ENCODE measurements at regions not wholly inside any gene's neighbourhood (a gene's known extent, or its start where the extent isn't known, plus 50 kb on each side); places are given as distances from the start of the nearest gene placed in this dataset.

DNA sequence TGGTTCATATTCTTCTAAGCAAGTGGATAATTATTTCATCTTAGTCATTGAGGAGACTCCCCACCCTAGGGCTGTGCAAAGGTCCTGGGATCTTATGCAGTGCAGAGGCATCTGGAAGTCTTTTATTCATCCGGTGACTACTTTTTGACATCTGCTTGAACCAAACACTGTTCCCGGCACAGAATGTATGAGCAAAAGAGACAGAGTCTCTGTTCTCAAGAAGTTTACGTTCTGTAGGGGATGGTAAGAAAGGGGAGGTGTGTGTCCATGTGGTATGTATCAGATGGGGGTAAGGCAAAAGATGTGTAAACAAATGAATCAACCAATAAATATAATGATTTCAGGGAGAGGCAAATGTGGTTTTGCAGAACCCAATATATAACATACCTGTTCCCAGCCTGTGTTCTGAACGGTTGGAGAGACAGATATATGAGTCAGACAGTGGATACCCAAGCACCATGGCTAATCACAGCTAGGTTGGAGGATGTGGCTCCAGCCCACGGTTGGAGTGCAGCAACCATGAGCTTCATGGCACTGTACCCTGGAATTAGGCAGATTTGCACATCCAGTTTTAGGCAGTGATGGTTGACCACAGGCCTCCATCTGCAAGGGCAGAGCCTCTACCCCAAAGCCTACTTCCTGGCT, 75.1 kb upstream of the CADM1 start:
- Histone ChIP-seq H3K4me1 (peaks cover 12% of the 10 kb centered on the region), H3K27ac (no peak overlapping the region), H3K27me3 (no peaks in the 10 kb centered on the region), H3K36me3 (ENCODE audit: low read depth, missing control alignments) (no peaks in the 10 kb centered on the region), H3K9me3 (no peaks in the 10 kb centered on the region), H3K4me3 (no peak overlapping the region)
- intact Hi-C loops (cut with DNase I; ENCODE audit: low total_unique reads): no loop called here
- WGBS, 2 donors: 71 to 89% methylated on average over 5 of the region's 5 CpGs
- DNase-seq: no peak
- no peak for TF ChIP-seq POLR2A (IDR thresholded peaks at IDR 0.05)
- TF ChIP-seq, protein P1, sequence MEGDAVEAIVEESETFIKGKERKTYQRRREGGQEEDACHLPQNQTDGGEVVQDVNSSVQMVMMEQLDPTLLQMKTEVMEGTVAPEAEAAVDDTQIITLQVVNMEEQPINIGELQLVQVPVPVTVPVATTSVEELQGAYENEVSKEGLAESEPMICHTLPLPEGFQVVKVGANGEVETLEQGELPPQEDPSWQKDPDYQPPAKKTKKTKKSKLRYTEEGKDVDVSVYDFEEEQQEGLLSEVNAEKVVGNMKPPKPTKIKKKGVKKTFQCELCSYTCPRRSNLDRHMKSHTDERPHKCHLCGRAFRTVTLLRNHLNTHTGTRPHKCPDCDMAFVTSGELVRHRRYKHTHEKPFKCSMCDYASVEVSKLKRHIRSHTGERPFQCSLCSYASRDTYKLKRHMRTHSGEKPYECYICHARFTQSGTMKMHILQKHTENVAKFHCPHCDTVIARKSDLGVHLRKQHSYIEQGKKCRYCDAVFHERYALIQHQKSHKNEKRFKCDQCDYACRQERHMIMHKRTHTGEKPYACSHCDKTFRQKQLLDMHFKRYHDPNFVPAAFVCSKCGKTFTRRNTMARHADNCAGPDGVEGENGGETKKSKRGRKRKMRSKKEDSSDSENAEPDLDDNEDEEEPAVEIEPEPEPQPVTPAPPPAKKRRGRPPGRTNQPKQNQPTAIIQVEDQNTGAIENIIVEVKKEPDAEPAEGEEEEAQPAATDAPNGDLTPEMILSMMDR (IDR thresholded peaks at IDR 0.05): no peak

DNA sequence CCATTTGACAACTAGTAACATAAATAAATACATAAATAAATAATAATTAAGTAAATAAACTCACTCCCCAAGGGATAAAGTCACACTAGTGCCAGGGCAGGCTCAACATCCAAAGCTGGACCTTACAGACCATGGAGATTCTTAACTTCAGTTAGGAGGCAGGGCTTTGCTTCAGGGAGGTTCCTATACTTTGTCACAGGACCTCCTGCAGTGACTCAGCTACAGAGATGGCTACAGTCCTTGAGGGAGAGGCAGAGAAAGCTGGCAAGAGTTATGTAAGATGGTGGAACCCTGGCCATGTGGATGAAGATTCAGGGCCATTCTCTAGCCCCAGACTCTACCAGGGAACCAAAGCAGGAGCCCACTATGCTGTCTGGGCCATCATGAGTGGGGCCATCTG, 74.1 kb upstream of the CADM1 start:
- no peak overlapping the region for H3K4me3 ChIP-seq
- peaks cover 12% of the 10 kb centered on the region for H3K4me1 ChIP-seq
- TF ChIP-seq POLR2A (IDR thresholded peaks at IDR 0.05): no peak
- TF ChIP-seq, protein P1 (IDR thresholded peaks at IDR 0.05): no peak
- H3K36me3 ChIP-seq (ENCODE audit: low read depth, missing control alignments): no peaks in the 10 kb centered on the region
- intact Hi-C loops (cut with DNase I; ENCODE audit: low total_unique reads): no loop called here
- no peaks in the 10 kb centered on the region for H3K27me3 ChIP-seq
- no peaks in the 10 kb centered on the region for H3K9me3 ChIP-seq
- no peak overlapping the region for H3K27ac ChIP-seq
- DNase-seq: no peak

DNA sequence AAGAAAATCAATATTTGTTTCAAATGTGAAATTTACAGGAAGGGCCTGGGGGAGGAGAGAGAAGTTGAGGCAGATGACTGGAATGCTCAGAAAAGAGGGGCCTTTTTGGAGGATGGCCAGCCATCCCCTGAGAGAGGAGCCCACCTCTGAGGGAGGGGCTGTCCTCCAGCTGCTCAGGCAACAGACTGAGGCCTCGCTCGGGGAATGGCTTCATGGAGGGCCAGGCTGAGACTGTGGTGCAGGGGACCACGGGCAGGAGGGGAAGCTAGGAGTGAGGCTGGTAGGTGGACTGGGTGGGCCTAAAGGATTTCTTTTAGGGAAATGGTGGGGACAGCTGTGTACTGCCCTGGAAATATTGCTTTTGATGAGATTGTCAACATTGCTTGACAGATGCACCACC, 73.5 kb upstream of the CADM1 start:
- intact Hi-C loops (cut with DNase I; ENCODE audit: low total_unique reads): no loop called here
- H3K36me3 ChIP-seq (ENCODE audit: low read depth, missing control alignments): no peaks in the 10 kb centered on the region
- no peak for DNase-seq
- 84 to 92% methylated on average over 3 of the region's 3 CpGs for WGBS, 2 donors
- H3K9me3 ChIP-seq: no peaks in the 10 kb centered on the region
- H3K27ac ChIP-seq: no peak overlapping the region
- no peak overlapping the region for H3K4me3 ChIP-seq
- H3K4me1 ChIP-seq: peaks cover 12% of the 10 kb centered on the region
- no peaks in the 10 kb centered on the region for H3K27me3 ChIP-seq
- TF ChIP-seq, protein P1 (IDR thresholded peaks at IDR 0.05): no peak
- no peak for TF ChIP-seq POLR2A (IDR thresholded peaks at IDR 0.05)

DNA sequence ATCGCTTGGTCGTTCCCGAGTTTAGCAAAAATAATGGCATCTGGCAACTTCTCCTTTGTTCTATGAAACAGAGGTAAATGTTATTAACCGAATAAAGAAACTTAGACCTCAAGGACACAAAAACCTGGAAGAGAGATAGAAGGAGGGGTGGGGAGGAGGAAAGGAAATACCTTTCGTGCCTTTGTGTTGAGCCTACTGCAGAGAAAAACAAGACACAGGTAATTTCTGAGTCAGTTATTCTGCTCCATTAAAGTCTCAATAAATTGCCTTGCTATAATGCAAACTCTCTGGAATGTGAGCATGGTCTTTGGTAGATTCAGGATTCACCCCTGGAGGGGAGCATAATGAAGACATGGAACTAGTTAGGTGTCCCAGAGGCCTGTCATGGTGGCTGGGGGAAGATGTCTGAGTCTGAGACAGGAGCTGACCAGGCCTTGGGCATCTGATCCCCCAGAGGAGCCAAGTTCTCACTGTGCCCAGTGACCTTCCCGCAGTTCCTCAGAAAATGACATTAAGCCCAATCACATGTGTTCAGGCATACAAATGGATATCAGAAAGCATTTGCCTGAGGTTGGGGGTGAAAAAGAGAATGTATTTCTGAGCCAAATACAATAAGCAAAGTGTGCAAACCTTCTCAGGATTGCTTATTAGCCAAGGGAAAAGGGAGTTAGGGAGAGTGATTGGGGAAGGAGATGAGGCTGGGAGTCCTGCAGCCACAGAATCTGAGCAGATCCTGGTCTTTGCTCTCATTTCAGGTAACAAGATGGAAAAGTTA, 72.6 kb upstream of the CADM1 start:
- no peak overlapping the region for H3K27ac ChIP-seq

More for the DNA sequence above, 72.6 kb upstream of the CADM1 start:
- no peak for DNase-seq
- H3K9me3 ChIP-seq: no peaks in the 10 kb centered on the region
- no peaks in the 10 kb centered on the region for H3K27me3 ChIP-seq
- no peaks in the 10 kb centered on the region for H3K36me3 ChIP-seq (ENCODE audit: low read depth, missing control alignments)
- TF ChIP-seq, protein P1 (IDR thresholded peaks at IDR 0.05): no peak
- no peak for TF ChIP-seq POLR2A (IDR thresholded peaks at IDR 0.05)
- peaks cover 12% of the 10 kb centered on the region for H3K4me1 ChIP-seq
- 71 to 74% methylated on average over 6 of the region's 6 CpGs for WGBS, 2 donors
- intact Hi-C loops (cut with DNase I; ENCODE audit: low total_unique reads): no loop called here
- H3K4me3 ChIP-seq: no peak overlapping the region
